HG03439 (cell line): ENCODE measurements at regions not wholly inside any gene's neighbourhood (a gene's known extent, or its start where the extent isn't known, plus 50 kb on each side); places are given as distances from the start of the nearest gene placed in this dataset.
"Not testable (repeated sequence)": the region's sequence is repeated elsewhere in the genome, so short reads cannot be mapped to it uniquely, and the experiment has no call there.

Source experiments
- ATAC-seq: cut with Tn5 transposase; IDR thresholded peaks from one replicate; pipeline ENCODE4 v1.9.1; 2021; ENCODE audit warnings: mild to moderate bottlenecking, moderate library complexity; ENCODE audit not compliant: unreplicated experiment

DNA sequence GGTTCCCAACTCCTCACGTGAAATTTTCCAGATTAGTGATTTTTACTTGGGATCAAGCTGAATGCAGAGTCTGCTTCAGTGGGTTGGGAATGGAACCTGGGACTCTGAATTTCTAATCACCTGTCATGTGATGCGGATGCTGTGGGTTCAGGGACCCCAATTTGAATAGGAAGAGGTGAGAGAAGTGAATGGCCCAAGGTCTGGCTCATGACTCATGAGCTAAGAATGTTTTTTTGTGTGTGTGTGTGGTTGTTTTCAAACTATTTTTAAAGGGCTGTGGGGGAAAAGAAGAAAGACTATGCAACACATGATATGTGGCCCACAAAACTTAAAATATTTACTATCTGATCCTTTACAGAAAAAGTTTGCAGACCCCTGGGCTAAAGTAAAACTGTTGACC is 108.5 kb upstream of the CYRIA start:
- no peak for ATAC-seq

DNA sequence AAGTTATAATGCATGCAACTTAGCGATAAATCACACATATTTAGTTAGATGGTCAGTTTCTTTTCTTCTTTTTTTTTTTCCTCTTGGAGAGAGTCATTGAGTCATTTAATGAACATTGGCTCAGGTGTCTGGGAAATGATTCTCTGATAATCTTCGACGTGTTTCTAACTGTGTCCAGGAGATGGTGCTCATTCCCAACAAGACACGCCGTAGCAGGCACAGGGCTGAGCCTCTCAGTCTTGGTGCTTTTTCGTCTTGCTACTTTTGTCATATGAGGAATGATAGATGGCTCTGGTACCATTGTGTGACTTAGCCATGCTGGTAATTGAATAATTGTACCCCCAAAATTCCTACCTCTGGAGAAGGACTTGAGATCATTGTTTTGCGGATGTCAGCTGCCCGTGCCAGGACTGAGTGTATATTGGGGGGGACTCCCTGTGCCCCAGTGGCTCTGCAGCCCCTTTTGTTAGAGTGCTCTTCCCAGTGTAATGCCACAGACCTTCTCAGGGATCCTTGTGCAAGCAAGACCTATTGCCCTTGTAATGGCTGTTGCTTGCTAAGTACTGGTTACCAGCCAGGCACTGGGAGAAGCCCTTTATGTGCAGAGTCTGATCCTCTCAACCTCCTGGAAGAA is 107.6 kb upstream of the CYRIA start:
- ATAC-seq = peak; percentile 70

DNA sequence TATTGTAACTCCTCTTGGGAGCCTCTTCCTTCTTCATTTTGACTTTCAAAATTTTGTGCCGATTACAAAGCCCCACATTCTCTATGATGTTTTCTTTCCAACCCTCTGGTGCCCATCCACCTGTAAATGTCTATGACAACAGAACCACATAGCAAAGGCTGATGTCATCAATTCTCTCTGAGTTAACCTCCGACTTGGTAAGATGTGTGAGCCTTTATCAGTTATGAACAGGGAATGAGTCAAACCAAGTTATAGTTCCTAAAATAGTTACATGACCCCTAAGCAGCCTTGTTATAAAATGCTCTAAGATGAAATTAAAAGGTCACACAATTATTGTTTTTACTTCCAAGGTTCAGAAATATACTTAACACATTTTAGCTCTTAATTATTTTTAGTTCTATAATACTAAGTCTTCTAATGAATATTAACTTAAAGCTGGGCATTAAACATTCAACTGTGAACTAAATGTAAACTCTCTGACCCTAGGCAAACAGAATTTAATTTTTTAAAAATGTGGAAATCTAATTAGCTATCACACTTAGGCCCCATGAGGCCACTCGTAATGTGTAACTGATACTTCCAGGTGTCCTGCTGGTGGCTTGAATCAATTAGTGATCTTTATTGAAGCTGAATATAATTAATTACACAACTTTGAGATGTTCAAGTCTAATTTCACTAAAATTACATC is 102.3 kb upstream of the CYRIA start:
- no peak for ATAC-seq

DNA sequence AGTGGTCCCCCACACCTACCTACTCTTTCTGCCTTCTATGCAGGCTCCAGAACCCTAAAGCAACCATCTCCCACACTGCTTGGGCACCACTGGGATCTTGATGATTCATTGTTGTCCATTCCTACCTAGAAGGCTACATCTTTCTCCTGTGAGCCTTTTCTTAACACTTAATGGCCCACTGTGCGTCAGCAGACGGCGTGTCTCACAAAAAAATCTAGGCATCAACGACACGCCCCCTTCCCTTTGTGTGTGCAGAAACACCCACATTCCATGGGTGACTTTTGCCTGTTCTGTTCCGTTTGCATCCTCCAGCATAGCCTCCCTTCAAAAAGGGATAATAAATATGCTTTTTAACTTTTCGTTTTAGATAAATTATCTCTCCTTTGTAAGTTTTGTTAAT is 99.7 kb upstream of the CYRIA start:
- no peak for ATAC-seq

DNA sequence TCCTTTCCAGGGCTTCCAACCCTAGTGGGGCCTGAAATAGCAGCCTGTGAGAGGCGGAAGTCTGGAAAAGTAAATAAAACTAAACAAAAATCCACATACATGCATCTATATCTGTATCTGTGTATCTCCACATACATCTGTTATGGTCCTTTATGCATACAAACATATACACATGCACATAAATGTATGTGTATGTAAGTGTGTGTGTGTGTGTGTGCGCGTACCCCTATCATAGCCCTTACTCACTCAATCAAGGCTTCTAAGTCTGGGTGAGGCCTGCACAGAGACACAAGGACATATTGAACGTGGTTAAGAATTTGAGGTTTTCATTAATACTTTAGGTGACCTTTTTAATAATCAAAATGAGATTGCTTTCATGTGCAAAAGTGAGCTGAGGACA is 98.9 kb upstream of the CYRIA start:
- no peak for ATAC-seq

DNA sequence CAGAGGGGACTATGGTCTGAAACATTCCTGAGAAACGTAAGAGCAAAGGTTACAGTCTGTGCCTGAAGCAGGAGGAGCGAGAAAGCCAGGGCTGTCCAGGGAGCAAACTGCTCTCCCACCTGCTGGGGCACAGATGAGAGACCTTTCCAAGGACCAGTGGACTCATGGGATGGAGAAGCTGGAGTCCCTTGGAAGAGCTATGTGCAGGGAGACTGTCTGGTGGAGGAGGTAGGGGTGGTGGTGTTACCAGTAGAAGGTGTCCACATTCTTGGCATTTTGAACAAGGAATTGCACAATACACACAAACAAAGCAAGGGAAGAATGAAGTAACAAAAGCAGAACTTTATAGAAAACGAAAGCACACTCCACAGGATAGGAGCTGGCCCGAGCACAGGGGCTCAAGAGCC is 97.9 kb upstream of the CYRIA start:
- no peak for ATAC-seq

DNA sequence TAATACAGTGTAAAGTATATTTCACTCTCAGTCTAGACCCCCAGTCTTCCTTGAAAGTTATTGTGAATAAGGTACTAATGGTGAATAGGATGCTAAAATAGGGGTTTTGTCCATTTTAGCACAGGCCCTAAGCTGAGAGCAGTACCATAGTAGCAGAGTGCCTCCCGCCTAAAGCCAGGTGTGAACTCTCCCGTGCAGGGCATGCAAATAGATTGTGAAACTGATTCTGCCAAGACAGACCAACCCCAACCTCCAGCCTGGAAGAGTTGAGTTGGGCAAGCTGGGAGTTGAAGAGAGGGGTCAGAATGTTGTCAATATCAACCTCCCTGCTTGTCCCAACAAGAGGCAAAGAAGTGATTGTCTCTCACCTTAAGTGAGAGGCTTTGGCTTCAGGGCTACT is 97.4 kb upstream of the CYRIA start:
- ATAC-seq = no peak

DNA sequence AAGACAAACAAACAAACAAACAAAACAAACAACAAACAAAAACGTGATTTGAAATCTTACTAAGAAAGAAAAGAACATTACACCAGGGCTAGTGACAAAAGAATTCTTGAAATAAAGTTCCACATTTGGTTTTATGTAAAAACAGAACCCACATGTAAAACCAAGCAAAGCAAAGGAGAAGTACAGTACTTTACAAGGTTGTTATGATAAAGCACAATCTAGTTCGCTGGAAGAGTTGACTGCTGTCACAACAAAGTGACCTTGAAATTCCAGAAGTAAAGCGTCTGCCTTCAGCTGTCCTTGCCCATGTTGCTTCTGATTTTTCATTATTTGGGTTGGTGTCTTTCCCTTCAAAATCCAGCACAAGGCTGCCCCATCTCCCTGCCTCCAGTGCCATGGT is 94.8 kb upstream of the CYRIA start:
- no peak for ATAC-seq

DNA sequence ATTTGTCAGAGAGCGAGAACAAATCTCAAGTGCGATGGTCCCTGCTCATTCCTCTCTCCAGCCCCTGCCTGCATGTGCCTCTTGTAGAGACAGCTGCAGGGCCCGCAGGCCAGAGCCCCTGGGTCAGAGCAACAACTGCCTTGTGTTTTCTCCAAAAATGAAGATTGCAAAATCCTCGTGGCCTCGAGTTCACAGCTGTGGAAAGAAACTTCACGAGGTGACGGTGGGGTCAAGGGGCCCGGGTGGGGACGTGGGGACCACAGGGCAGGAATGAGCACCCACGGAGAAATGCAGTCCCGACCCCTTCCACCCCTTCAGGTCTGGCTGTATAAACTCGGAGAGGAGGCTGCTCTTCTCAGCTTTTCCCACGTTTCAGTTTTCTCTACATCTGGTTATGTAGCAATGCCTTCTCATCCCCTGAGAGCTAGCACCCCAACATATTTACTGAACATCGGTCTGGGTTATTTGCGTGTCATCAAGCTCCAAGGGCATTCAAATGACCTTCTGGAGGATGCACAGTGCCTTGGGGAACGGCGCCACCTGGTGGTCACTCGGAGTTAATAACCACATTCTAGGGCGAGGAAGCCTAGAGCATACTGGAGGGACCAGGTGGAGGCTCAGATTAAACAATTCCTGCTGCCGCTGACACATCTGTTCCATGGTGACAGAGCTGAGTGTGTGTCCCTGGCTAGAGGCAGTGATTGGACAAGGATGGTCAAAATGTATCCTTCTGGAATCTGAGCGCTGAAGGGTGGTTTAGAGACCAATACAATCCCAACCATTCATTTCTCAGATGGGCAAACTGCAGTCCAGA is 91.4 kb upstream of the CYRIA start:
- ATAC-seq = peak; percentile 91

DNA sequence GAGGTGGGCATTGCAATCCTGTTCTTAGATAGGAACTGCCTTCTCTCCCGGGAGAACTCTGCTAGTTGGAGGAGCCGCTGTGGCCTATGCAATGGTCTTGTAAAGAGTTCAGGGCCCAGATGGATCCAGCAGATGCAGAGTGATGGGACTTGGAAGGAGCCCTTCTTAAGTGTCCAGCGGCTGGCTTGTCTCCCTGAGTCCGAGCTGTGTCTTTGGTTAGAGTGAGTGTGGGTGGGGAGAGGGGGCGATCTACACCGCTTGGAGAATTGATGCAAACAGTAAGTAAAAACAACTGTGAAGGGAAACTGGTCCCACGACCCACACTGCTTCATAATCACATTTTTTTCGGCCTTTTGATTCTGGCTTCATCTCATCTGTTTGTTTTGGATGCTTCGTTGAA is 89.8 kb upstream of the CYRIA start:
- no peak for ATAC-seq

DNA sequence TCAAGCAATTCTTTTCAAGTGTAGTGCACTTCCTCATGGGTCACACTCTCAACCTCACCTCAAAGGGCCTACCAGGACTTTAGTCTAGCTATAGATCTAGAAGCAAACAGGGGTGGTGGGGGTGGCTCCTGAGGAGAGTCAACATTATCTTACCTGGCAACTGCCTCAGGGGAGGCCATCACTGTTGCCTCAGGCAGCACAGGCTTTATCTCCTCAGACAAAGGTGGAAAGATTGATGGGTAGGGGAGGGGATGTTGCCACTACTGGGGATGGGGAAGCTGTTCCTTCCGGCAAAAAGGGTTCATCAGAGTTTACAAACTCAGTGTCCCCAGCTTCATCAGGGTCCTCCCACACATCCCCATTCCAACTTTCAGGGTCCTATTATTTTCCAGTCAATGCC is 87.4 kb upstream of the CYRIA start:
- not testable (repeated sequence) for ATAC-seq

DNA sequence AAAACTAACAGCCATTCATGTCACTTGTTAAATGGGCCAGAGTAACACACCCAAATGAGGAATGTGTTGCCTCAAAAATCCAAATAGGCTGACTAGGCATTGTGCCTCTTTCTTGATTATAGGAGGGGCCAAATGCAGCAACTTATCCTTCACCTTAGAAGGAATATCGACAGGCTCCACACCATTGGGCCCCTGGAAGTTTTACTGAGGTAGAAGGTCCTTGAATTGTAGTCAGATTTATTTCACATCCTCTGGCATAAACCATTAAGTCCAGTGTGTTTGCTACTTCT is 85.2 kb upstream of the CYRIA start:
- not testable (repeated sequence) for ATAC-seq

DNA sequence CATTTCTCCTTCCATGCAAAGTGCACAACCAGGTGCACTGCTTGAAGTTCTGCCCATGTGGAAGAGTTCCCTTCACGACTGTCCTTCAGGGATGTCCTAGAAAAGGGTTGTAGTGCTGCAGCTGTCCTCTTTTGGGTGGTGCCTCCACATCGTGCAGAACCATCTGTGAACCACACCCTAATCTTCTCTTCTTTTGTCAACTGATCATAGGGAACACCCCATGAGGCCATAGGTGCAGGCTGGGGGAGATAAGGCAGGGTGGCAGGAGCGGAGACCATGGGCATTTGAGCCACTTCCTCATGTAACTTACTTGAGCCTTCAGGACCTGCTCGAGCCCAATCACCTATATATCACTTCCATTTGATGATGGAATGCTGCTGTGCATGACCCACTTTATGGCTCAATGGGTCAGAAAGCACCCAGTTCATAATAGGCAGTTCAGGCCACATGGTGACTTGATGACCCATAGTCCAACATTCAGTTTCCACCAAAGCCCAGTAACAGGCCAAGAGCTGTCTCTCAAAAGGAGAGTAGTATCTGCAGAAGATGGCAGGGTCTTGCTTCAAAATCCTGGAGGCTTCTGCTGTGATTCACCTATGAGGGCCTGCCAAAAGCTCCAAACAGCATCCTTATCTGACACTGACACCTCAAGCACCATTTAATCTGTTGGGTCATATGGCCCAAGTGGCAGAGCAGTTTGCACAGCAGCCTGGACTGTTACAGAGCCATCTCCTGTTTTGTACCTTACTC is 84.7 kb upstream of the CYRIA start:
- no peak for ATAC-seq

DNA sequence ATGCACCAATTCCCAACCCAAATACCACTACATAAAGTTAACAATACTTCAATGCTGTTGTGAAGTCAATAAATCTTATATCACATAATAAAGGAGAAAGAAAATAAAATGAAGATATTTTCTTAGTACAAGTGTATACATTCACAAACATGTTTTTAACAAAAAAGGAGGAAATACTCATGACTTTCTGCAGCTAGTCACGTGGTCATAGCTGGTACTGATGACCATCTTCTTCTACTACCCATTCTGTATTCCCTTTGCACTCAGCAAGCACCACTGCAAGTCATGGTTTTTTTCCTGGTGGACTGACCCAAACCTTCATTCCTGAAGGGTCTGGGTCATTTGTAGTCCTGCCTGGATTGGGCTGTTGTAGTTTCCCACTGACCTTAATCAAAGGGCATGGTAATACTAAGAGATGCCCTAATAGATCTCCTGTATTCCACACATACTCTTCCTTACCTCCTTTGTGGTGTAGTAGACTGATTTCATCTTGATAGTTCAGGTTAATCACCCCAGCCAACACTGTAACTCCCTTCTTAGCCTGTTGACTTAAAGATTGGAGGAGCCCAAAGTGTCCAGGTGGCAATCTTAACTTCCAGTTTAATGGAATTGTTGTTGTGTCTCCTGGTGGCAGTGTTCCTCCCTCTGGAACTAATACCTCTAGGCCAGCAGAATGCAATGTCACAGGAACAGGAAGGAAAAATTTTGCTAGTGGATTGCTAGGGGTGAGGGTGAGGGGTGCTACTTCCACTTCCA is 83.1 kb upstream of the CYRIA start:
- ATAC-seq = not testable (repeated sequence)

DNA sequence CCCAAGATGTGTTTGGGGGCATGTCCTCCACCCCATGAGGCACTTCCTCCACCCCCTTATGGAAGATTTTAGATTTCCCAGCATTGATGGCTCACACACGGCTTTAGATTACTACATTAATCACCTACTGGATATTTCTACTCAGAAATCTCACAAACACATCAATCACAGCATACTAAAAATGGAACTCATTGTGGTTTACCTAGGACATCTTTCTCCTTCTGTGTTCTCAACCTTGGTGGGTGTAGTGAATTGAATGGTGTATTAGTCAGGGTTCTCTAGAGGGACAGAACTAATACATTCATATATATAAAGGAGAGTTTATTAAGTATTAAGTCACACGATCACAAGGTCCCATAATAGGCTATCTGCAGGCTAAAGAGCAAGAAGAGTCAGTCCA is 82.1 kb upstream of the CYRIA start:
- ATAC-seq = no peak

DNA sequence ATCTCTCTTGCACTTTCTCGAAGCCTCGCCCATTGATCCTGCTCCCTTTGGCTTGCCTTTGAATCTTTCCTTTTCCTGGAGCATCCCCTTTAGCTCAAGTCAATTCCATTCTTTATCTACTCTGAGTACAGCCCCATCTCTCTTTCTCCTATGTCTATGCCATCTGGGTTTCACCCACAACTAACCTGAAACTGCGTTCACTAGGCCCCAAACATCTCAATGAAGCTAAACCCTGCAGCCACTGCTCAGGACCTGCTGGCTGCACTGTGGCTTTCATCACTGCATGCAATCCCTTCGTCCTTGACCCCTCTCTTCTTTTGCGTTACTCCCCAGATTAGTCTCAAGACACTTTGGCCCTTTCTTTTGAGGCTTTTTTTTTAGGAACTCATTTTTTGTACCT is 81.6 kb upstream of the CYRIA start:
- ATAC-seq = no peak

DNA sequence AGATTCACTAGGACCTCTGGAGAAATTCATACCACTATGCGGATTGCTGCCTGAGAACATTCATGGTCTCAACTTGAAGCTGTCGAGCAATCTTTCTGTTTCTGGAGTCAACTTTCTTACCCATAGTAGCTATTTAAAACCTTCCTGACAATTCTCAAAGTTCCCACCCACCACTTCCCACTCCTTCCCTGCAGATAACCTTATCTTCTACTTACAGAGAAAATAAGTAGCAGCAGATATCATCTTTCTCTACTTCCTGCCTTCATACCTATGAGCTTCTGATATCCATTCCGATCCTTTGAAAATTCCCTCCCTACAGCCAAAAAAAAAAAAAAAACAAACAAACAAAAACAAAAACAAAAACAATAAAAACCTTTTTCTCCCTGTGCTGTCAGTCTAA is 81.2 kb upstream of the CYRIA start:
- ATAC-seq = no peak

DNA sequence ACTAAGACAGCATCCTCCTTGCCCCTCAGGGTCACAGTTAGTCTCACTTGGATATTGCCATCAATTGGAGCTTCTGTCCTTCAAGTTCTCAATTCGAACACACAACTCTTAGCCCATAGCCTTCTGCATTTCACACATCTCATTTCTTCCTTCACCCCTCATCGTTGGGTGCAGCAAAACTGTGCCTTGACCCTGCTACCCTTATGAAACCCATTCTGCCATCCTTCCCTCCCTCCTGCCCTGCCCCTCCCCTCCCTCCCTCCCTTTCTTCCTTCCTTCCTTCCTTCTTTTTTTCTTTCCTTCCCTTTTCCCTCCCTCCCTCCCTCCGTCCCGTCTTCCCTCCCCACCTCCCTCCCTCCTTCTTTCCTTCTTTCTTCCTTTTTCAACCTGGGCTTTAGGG is 80.7 kb upstream of the CYRIA start:
- no peak for ATAC-seq

DNA sequence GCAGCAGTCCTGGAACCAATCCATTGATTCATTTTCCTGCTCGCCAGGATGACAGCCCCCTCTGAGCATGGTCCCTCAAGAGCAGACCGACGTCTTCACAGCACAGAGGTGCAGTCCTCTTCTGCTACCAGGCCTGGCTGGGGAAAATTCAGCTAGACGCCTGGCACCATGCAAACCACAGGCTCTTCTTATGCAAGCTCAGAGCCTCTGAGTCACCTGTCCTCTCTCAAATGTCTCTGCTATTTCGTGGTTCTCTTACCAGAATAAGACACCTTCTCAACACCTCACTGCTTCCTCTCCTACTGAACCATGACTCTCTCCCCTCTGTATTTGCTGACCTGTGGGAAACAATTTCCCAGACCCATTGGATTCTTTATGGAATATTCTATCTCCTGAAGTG is 79.8 kb upstream of the CYRIA start:
- no peak for ATAC-seq

DNA sequence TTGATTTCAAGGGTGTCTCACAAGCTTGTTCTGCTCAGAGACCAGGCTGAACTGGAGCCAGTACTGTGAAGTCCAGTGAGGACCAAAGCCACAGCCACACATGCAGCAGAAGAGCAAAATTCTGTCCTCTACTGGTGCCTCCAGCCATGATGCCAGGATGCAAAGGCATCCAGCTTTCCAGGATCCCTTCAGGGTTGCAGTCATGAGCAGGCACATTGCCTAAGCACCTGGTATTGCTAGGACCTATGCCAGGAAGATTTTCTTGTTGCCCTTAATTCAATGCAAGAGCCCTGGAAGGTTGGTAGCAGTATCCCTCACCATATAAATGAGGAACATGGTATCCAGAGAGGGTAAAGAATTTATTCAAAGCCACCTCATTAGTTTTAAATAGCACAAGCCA is 78.9 kb upstream of the CYRIA start:
- ATAC-seq = no peak

DNA sequence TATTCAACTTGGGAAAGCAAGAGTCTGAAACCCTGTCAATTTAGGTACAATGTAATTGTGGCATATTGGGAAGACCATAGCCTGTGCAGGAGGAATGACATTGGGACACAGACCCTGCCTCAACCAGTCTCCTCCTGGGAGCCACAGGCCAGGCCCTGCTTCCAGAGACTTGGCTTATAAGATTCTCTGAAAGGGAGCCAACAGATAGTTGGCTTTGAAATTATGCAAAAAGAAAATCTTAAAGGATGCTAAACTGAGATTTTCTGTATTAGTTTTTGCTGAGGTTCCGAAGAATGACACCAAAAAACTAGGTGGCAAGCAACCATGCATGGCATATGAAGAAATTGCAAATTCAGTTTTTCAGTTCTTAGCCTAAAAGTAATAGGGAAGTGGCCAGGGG is 76.4 kb upstream of the CYRIA start:
- ATAC-seq = no peak
